GM19372 (cell line): ENCODE measurements at regions not wholly inside any gene's neighbourhood (a gene's known extent, or its start where the extent isn't known, plus 50 kb on each side); places are given as distances from the start of the nearest gene placed in this dataset.

Source experiments
- ATAC-seq: cut with Tn5 transposase; IDR thresholded peaks from one replicate; pipeline ENCODE4 v1.9.1; 2021; ENCODE audit warnings: mild to moderate bottlenecking, low read depth, moderate library complexity; ENCODE audit not compliant: unreplicated experiment

- no peak for ATAC-seq
These were observed 233.5 kb downstream of the OMA1 start for GRCh38 chr1:58312971-58313563.

GRCh38 chr1:58312461-58312860, 234.1 kb downstream of the OMA1 start:
- ATAC-seq = no peak

- no peak for ATAC-seq
These were observed 235.6 kb downstream of the OMA1 start for GRCh38 chr1:58310881-58311280.

GRCh38 chr1:58310469-58310868, 236.1 kb downstream of the OMA1 start:
- no peak for ATAC-seq

GRCh38 chr1:58308206-58308605, 238.3 kb downstream of the OMA1 start:
- no peak for ATAC-seq

GRCh38 chr1:58307431-58307830, 239.1 kb downstream of the OMA1 start:
- no peak for ATAC-seq

- no peak for ATAC-seq
These were observed 240.9 kb downstream of the OMA1 start for GRCh38 chr1:58305622-58306021.

GRCh38 chr1:58304346-58304975, 242.1 kb downstream of the OMA1 start:
- ATAC-seq = no peak

- ATAC-seq = no peak
These were observed 242.7 kb downstream of the OMA1 start for GRCh38 chr1:58303841-58304240.

- ATAC-seq = no peak
These were observed 253.1 kb downstream of the OMA1 start for GRCh38 chr1:58293388-58293787.

- no peak for ATAC-seq
These were observed 255.7 kb downstream of the OMA1 start for GRCh38 chr1:58290685-58291372.

GRCh38 chr1:58288624-58289142, 257.8 kb downstream of the OMA1 start:
- no peak for ATAC-seq

- ATAC-seq = no peak
These were observed 258.5 kb downstream of the OMA1 start for GRCh38 chr1:58287894-58288623.

GRCh38 chr1:58284225-58284510, 262.4 kb downstream of the OMA1 start:
- no peak for ATAC-seq

- no peak for ATAC-seq
These were observed 262.9 kb downstream of the OMA1 start for GRCh38 chr1:58283388-58284224.

- ATAC-seq = no peak
These were observed 263.7 kb downstream of the OMA1 start for GRCh38 chr1:58282623-58283387.

- no peak for ATAC-seq
These were observed 280.3 kb downstream of the OMA1 start for GRCh38 chr1:58266242-58266641.

- ATAC-seq = no peak
These were observed 282.1 kb downstream of the OMA1 start for GRCh38 chr1:58264462-58264861.

- no peak for ATAC-seq
These were observed 283.8 kb downstream of the OMA1 start for GRCh38 chr1:58262702-58263101.

GRCh38 chr1:58258082-58258481, 288.4 kb downstream of the OMA1 start:
- no peak for ATAC-seq
